H54 (cell line): ENCODE measurements at regions not wholly inside any gene's neighbourhood (a gene's known extent, or its start where the extent isn't known, plus 50 kb on each side); places are given as distances from the start of the nearest gene placed in this dataset.
"Not testable (repeated sequence)": the region's sequence is repeated elsewhere in the genome, so short reads cannot be mapped to it uniquely, and the experiment has no call there.

Experiments used
- DNase-seq: peaks from one replicate; pipeline ENCODE4 v3.0.0; 2011; ENCODE audit warnings: low spot score, mixed read lengths; ENCODE audit not compliant: insufficient read length
- FAIRE-seq: peaks from 3 replicates; lab custom pipeline; 2011; peaks lifted over from hg19 to GRCh38; lab: Jason Lieb, UNC
- POLR2A ChIP-seq: IDR thresholded peaks from 2 replicates; pipeline ENCODE4 v1.6.1; 2011; ENCODE audit warnings: low read depth, mild to moderate bottlenecking, low read length

- no peak for TF ChIP-seq POLR2A
- FAIRE-seq (no peak), DNase-seq (no peak)
Measured at GRCh38 chr15:20355256-20355868, 186.2 kb downstream of the GOLGA6L6 start.

- not testable (repeated sequence) for FAIRE-seq, DNase-seq
Measured at GRCh38 chr15:20354884-20355223, 186.7 kb downstream of the GOLGA6L6 start.

GRCh38 chr15:20353966-20354883 lies 187.4 kb downstream of the GOLGA6L6 start:
- TF ChIP-seq POLR2A = no peak
- no peak for FAIRE-seq
- no peak for DNase-seq

GRCh38 chr15:20352241-20353200 lies 189.1 kb downstream of the GOLGA6L6 start:
- no peak for FAIRE-seq
- no peak for TF ChIP-seq POLR2A
- DNase-seq = no peak

- FAIRE-seq (no peak), DNase-seq (no peak)
- TF ChIP-seq POLR2A = no peak
Measured at GRCh38 chr15:20351448-20351971, 190.1 kb downstream of the GOLGA6L6 start.

GRCh38 chr15:20349774-20350498 lies 191.7 kb downstream of the GOLGA6L6 start:
- FAIRE-seq (no peak), DNase-seq (no peak)
- no peak for TF ChIP-seq POLR2A

GRCh38 chr15:20348900-20349773 lies 192.5 kb downstream of the GOLGA6L6 start:
- DNase-seq = no peak
- TF ChIP-seq POLR2A = no peak
- no peak for FAIRE-seq

GRCh38 chr15:20348291-20348899 lies 193.2 kb downstream of the GOLGA6L6 start:
- no peak for TF ChIP-seq POLR2A
- FAIRE-seq (no peak), DNase-seq (no peak)

GRCh38 chr15:20346082-20346805 lies 195.4 kb downstream of the GOLGA6L6 start:
- FAIRE-seq (no peak), DNase-seq (no peak)
- TF ChIP-seq POLR2A = no peak

GRCh38 chr15:20345401-20345958 lies 196.1 kb downstream of the GOLGA6L6 start:
- TF ChIP-seq POLR2A = no peak
- no peak for DNase-seq
- FAIRE-seq = no peak

- TF ChIP-seq POLR2A = no peak
- FAIRE-seq (no peak), DNase-seq (no peak)
Measured at GRCh38 chr15:20344601-20345400, 196.8 kb downstream of the GOLGA6L6 start.

- not testable (repeated sequence) for FAIRE-seq
Measured at GRCh38 chr15:20343395-20344211, 198.0 kb downstream of the GOLGA6L6 start.

GRCh38 chr15:20342601-20343394 lies 198.8 kb downstream of the GOLGA6L6 start:
- not testable (repeated sequence) for DNase-seq, FAIRE-seq

More at GRCh38 chr15:20343395-20344211, 198.0 kb downstream of the GOLGA6L6 start:
- not testable (repeated sequence) for DNase-seq
